GM12891 (cell line): ENCODE measurements at regions not wholly inside any gene's neighbourhood (a gene's known extent, or its start where the extent isn't known, plus 50 kb on each side); places are given as distances from the start of the nearest gene placed in this dataset.

Experiments
- DNase-seq: peaks from one replicate; pipeline ENCODE4 v3.0.0; 2011; ENCODE audit warnings: low spot score; ENCODE audit not compliant: insufficient read length
- FAIRE-seq: peaks from 2 replicates; lab custom pipeline; 2011; peaks lifted over from hg19 to GRCh38; lab: Jason Lieb, UNC
- PAX5 ChIP-seq: IDR thresholded peaks from 2 replicates; pipeline ENCODE4 v1.6.1; 2011; ENCODE audit warnings: low read length, moderate library complexity, mild to moderate bottlenecking; ENCODE audit not compliant: insufficient read depth, severe bottlenecking
- POLR2A ChIP-seq: IDR thresholded peaks from 2 replicates; pipeline ENCODE4 v1.6.1; 2011; ENCODE audit warnings: low read depth, low read length, control low read depth
- POLR2AphosphoS5 ChIP-seq: IDR thresholded peaks from 2 replicates; pipeline ENCODE4 v1.6.1; 2011; ENCODE audit warnings: low read depth, low read length, control low read depth
- POU2F2 ChIP-seq: IDR thresholded peaks from 2 replicates; pipeline ENCODE4 v1.6.1; 2011; ENCODE audit warnings: low read depth, mild to moderate bottlenecking, control low read depth, low read length, moderate library complexity
- SPI1 ChIP-seq: IDR thresholded peaks from 2 replicates; pipeline ENCODE4 v1.6.1; 2011; ENCODE audit warnings: low read depth, low read length, control low read depth
- TAF1 ChIP-seq: IDR thresholded peaks from 2 replicates; pipeline ENCODE4 v1.6.1; 2011; ENCODE audit warnings: low read depth, low read length, control low read depth

DNA sequence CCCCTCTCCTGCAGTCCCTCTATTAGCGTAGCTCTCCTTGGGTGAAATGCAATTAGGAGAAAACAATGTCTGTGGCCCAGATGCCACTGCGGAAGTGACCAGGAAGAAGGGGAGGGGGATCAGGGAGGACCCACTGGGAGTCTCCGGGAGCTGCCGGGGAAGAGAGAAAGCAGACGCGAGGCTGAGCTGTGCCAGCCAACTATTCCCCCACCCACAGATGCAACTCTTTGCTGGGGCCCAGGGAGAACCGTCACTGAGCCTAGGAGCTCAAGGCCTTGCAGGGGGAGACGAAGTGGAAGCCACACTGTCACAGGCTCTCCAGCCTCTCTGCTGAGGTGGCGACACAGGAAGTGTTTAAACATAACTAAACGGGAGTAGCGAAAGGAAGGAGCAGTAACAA, 149.2 kb downstream of the BCOR start:
- no peak for FAIRE-seq
- no peak for DNase-seq
- TF ChIP-seq PAX5, result no peak
- no peak for TF ChIP-seq SPI1
- no peak for TF ChIP-seq POU2F2
- TF ChIP-seq TAF1, result no peak
- no peak for TF ChIP-seq POLR2A
- TF ChIP-seq POLR2AphosphoS5, result no peak

DNA sequence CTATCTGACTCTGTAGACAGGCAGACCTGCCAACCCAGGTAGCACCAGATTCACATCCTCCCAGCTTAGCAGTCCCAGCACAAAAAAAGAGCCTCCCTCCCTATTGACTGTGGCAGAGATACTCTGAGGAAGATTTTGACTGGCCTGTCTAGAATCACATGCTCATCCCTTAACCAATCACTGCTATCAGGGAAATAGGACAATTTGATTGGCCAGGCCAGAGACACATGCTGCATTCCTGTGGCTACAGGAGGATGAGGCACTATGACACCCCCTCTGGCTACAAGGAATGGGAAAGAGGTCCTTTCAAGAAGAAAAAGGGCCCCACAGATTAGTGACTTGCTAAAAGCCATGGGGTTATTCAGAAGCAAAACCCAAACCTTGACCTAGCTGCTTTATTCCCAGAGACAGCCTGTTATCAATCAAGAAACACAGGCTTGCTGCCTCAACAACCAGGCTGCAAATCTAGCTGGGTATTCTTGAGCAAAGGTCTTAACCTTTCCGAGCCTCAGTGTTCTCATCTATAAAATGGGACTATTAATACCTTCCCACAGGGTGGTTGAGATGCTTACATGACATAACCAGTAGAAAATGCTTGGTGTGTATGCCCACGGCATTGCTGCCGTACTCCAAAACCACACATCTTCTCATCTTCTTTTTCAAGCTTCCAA, 147.6 kb downstream of the BCOR start:
- no peak for FAIRE-seq
- DNase-seq, result no peak
- TF ChIP-seq POU2F2 (no peak), POLR2AphosphoS5 (no peak), POLR2A (no peak), PAX5 (no peak), SPI1 (no peak), TAF1 (no peak)

DNA sequence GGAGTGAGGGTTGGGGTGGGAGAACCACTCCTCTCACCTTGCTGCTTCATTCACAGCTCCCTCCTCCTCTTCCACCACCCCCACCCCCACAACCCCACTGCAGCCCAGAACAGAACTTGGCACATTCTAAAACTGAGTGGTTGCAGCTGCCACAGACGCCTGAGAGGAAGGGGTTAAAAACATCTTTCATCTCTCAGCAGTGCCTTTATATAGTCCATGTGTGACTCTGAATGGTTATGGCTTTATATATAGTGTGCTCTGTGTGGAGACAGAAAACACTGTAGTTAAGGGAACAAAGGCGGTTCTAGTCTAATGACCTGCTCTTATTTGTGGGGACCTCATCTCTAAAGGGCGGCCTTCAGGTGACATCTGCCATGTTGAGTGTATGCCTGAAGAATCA, 144.8 kb downstream of the BCOR start:
- DNase-seq, result no peak
- FAIRE-seq, result no peak
- TF ChIP-seq POLR2AphosphoS5, result no peak
- no peak for TF ChIP-seq TAF1
- no peak for TF ChIP-seq POLR2A
- TF ChIP-seq POU2F2, result no peak
- TF ChIP-seq PAX5, result no peak
- TF ChIP-seq SPI1, result no peak

DNA sequence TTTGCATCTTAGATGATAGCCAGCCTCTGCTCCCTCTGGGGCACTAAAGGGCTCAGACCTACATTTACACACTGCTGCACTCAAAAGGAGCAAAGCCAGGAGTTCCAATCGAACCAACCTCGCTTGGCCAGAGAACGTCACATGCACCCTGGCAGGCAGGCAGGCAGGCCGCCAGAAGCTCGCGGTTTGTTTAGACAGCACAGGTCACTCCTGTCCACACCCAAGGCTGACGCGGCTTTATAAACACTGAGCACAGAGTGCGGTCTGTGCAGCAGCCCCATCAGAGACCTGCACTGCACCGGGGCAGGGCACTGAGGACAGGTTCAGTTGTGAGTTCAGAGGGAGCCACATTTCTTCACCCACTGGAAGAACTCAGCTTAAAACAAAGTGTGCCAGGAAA, 143.9 kb downstream of the BCOR start:
- FAIRE-seq (no peak), DNase-seq (no peak)
- TF ChIP-seq PAX5, result no peak
- TF ChIP-seq TAF1, result no peak
- no peak for TF ChIP-seq POLR2A
- no peak for TF ChIP-seq SPI1
- no peak for TF ChIP-seq POLR2AphosphoS5
- TF ChIP-seq POU2F2, result no peak

DNA sequence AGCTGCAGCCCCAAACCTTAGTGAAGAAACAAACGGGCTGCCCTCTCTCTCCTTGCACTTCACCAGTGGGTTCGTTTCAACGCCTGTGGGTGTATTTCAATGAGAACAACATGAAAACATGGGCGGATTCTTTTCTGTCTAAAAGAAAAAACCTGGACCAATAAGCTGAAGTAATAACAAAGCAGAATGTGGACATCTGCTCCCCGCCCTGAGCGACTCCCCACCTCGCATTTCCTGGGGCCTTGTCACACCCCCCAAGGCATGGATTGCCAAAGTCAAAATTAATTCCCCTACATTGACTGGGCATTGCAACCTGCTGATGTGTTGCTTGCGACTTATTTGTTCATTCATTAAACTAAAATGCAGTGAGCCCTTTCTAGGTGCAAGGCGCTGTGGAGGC, 142.9 kb downstream of the BCOR start:
- DNase-seq (no peak), FAIRE-seq (no peak)
- TF ChIP-seq POU2F2 (no peak), TAF1 (no peak), SPI1 (no peak), POLR2A (no peak), POLR2AphosphoS5 (no peak), PAX5 (no peak)

DNA sequence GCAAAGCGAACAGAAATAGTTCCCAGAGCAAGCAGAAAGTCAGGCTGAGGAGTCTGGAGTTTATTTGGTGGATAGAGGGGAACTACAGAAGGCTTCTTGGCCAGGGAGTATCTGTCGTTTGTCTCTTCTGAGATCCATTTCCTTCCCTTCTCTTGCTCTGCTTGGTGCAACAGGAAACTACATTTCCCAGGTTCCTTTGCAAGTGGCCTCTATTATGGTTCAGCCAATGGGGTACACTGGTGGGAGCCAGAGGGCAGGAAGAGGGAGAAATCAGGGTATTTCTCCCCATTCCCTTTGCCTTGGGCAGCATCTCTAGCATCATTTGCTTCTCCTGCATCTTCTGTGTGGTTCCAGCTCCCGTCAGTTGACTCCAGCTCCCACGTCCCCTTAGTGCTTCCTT, 142.1 kb downstream of the BCOR start:
- DNase-seq (no peak), FAIRE-seq (peak; percentile 66)
- no peak for TF ChIP-seq SPI1
- no peak for TF ChIP-seq TAF1
- no peak for TF ChIP-seq PAX5
- no peak for TF ChIP-seq POLR2A
- TF ChIP-seq POU2F2, result no peak
- TF ChIP-seq POLR2AphosphoS5, result no peak

DNA sequence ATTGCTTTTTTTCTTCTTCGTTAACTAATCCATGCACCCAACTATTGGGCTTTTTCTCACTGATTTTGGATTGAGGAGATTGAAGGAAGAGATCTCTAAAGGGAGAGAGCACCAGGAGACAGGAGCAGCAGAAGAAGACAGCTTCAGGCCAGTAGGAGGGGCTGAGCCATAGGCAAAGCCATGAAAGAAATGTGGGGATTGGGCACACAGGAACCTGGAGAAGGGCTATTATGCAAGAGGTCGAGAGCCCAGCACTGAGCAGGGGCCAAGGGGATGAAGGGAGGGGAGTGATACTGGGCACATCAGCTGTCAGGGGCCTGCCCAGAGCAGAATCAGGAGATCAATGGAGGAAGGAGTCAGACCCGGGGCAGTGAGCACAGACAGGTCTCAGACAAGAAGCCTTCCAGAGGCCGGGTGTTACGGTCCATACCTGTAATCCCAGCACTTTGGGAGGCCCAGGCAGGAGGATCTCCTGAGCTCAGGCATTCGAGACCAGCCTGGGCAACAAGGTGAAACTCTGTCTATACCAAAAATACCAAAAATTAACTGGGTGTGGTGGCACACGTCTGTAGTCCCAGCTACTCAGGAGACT, 140.9 kb downstream of the BCOR start:
- DNase-seq (no peak), FAIRE-seq (no peak)
- TF ChIP-seq POU2F2 (no peak), SPI1 (no peak), PAX5 (no peak), POLR2AphosphoS5 (no peak), POLR2A (no peak), TAF1 (no peak)

DNA sequence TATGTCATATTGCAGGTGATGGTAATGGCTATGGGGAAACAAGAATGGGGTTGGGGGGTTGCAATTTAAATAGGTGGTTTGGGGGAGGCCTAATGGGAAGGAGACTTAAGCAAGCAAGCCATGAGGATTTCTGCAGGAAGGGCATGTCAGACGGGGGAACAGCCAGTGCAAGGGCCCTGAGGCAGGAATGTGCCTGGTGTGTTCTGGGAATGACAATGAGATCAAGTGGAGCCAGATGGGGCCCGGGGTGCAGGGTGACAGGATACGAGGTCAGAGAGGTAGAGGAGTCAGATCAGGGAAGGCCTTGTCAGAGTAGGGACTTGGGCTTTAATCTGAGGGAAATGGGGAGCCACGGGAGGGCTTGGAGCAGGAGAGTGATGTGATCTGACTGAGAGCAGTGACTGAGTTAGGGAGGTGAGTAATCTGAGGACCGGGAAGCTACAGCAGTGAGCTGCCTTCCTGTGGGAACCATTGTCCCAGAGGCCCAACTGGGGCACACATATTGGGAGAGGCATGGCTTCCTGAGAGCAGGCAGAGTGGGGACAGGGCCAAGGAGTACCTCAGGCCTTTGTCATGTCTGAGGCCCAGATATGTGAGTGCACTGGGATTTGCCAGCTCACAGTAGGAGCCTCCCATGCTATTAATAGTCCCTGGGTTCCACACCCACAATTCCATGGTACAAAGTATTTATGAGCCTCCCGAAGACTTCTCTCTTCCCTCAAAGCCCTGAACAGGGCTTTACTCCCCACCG, 139.8 kb downstream of the BCOR start:
- no peak for DNase-seq
- FAIRE-seq, result no peak
- TF ChIP-seq TAF1 (no peak), PAX5 (no peak), POLR2AphosphoS5 (no peak), SPI1 (no peak), POU2F2 (no peak), POLR2A (no peak)

DNA sequence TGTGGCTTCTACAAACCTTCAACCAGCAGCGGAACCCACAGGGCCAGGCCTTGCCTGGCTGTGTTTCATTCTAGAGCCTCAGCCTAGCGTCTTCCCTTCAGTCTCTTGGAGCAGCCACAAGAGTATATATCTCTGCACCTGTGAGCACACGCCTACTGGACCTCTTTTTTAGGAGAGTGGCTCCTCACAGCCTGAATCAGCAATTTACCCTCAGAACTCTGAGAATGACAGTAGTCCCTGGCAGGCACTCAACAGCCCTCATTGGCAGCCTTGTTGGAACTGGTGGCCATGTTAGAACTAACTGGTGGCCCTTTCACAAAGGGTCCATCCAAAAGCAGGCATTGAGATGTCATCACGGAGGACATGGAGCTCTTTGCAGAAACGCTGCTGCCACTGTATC, 138.9 kb downstream of the BCOR start:
- DNase-seq (no peak), FAIRE-seq (no peak)
- TF ChIP-seq SPI1 (no peak), POLR2AphosphoS5 (no peak), POU2F2 (no peak), POLR2A (no peak), PAX5 (no peak), TAF1 (no peak)
